Activated naive CD4-positive, alpha-beta T cell treated with anti-CD3 and anti-CD28 coated beads for 36 hours (primary cell): ENCODE measurements at regions not wholly inside any gene's neighbourhood (a gene's known extent, or its start where the extent isn't known, plus 50 kb on each side); places are given as distances from the start of the nearest gene placed in this dataset.

ENCODE experiments used
- CTCF ChIA-PET: fragments of 350-600 bp; sonication (Branson Sonifier 250); formaldehyde crosslinking; loops from one replicate; lab custom pipeline; 2021; ENCODE audit warnings: antibody characterized with exemption; lab: Charles Lee
- DNase-seq: peaks from one replicate; pipeline ENCODE4 v3.0.0-alpha.2; 2020
- H3K27ac Mint-ChIP-seq: one replicate; pipeline ENCODE4 v1.8.0; 2021; ENCODE audit warnings: mild to moderate bottlenecking, mixed read lengths
- H3K27me3 Mint-ChIP-seq: one replicate; pipeline ENCODE4 v1.8.0; 2021; ENCODE audit warnings: low read depth, mixed read lengths
- H3K36me3 Mint-ChIP-seq: one replicate; pipeline ENCODE4 v1.8.0; 2021; ENCODE audit warnings: low read depth, mixed read lengths
- H3K4me1 Mint-ChIP-seq: one replicate; pipeline ENCODE4 v1.8.0; 2021; ENCODE audit warnings: low read depth, mixed read lengths
- H3K4me3 Mint-ChIP-seq: one replicate; pipeline ENCODE4 v1.8.0; 2021; ENCODE audit warnings: mild to moderate bottlenecking, moderate library complexity, mixed read lengths
- H3K9me3 Mint-ChIP-seq: one replicate; pipeline ENCODE4 v1.8.0; 2021; ENCODE audit warnings: mixed read lengths
- intact Hi-C: fragments of 100-400 bp; cut with micrococcal nuclease; formaldehyde crosslinking; loops from one replicate; pipeline ENCODE4 v1.15.1; 2023

DNA sequence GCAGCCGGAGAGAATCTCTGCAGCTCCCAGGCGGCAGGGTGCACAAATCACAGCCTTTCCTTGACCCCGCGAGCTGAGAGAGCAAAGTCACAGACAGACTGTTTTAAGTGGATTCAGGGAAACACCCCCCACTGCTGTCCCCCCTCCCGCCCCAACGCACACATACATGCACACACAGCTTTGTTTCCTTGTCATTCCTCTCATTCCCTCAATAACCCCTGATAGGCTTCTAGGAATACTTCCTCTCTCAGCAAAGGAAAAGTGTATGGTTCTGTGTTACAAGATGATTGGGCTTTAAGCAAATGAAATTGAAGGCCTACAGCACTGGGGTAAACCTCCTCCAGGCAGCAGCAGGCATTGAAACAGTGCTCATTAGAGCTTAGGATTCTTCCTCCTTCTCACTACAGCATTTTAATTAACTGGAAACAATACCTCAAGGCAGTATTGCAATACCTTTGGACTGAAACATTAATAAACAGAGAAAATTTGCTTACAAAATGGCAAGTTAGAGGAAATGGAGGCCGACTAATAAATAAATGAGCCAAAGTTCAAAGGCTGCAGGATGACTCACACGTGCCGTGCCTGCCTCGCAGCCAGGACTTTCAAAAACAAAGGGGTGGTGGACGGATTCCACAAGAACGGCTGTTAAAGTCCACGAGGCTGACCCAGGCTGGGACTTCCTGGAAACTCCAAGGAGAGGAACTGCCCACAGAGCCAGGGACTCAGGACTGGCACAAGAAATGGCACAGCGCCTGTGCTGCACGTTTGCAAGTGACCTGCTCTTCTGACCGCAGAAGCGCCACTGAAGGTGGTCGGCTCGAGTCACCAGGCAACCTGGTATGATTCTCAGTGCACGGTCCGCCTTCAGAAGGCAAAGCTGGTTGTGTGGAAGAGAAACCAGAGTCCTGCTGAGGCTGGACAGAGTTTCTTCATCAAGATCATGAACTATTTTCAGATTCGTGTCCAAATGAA, 236.2 kb downstream of the SYK start:
- intact Hi-C loops, result loop anchor here (1.0 to 5.0 kb wide), 6 partner anchors 122 to 690 kb away; no protein-coding TSS in a partner anchor
- peak overlapping the region; percentile 42 for H3K4me3 Mint-ChIP-seq
- H3K27ac Mint-ChIP-seq, result no peak overlapping the region
- CTCF ChIA-PET, result interaction anchor here (0.6 to 2.4 kb wide), 15 partner anchors 9 to 640 kb away, joined by 3 to 36 read pairs (median 4); no protein-coding TSS in a partner anchor
- no peaks in the 10 kb centered on the region for H3K9me3 Mint-ChIP-seq
- peaks cover 27% of the 10 kb centered on the region for H3K4me1 Mint-ChIP-seq
- H3K36me3 Mint-ChIP-seq, result no peaks in the 10 kb centered on the region
- H3K27me3 Mint-ChIP-seq, result peaks cover 38% of the 10 kb centered on the region
- peak; percentile 44 for DNase-seq

DNA sequence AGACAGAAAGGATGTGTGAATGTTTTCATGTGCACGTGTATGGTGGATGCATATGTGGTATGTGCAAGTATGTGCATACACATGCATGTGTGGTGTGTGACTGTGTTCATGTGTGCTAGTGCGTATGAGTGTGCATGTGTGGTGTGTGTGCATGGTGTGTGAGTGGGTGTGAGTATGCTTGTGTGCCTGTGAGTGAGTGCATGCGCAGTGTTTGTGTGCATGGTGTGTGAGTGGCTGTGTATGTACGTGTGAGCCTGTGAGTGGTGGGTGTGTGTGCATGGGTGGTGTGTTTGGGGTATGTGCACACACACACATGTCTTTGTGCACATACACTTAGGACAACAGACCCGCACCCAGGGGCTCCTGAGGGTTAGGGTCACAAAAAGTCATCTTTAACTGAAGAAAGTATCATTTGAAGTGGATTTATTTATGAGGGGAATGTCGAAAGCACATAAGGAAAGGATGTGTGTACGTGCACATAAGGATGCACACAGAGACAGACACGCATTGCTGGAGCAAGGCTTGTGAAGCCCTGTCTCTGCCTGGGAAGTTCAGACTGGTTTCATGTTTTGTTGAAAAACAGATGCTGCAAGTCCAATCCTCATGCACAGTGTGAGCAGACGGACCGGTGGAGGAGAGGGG, 237.0 kb downstream of the SYK start:
- CTCF ChIA-PET, result interaction anchor here (1.5 to 2.4 kb wide), 2 partner anchors 17 to 387 kb away, joined by 5 to 36 read pairs; no protein-coding TSS in a partner anchor
- H3K4me1 Mint-ChIP-seq, result peaks cover 27% of the 10 kb centered on the region
- intact Hi-C loops, result loop anchor here (5.0 kb wide), 1 partner anchor 689 kb away; no protein-coding TSS in a partner anchor
- H3K9me3 Mint-ChIP-seq, result no peaks in the 10 kb centered on the region
- H3K4me3 Mint-ChIP-seq, result no peak overlapping the region
- H3K36me3 Mint-ChIP-seq, result no peaks in the 10 kb centered on the region
- DNase-seq, result no peak
- peaks cover 43% of the 10 kb centered on the region for H3K27me3 Mint-ChIP-seq
- H3K27ac Mint-ChIP-seq, result no peak overlapping the region

GRCh38 chr9:91039125-91039834, 237.7 kb downstream of the SYK start:
- intact Hi-C loops, result loop anchor here (5.0 kb wide), 1 partner anchor 688 kb away; no protein-coding TSS in a partner anchor
- Mint-ChIP-seq H3K36me3 (no peaks in the 10 kb centered on the region), H3K4me1 (peaks cover 27% of the 10 kb centered on the region), H3K27me3 (peaks cover 49% of the 10 kb centered on the region), H3K27ac (no peak overlapping the region), H3K4me3 (no peak overlapping the region), H3K9me3 (no peaks in the 10 kb centered on the region)
- DNase-seq, result no peak
- CTCF ChIA-PET, result interaction anchor here (0.9 kb wide), 1 partner anchor 30 kb away, joined by 3 read pairs; no protein-coding TSS in a partner anchor

DNA sequence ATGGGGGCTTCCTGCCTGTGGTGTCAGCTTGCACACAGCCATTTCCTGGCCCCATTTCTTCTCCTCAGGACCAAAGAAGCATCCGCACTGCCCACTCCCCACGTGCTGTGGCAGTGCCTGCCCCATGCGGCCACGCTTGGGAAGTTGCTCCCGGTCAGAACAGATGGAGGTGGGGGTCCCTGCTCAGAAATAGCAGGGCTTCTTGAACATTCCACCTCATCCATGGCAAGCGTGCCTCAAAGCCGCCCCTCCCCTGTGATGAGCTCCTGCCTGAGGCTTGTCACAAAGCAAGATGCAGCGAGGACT, 238.2 kb downstream of the SYK start:
- Mint-ChIP-seq H3K27me3 (peaks cover 53% of the 10 kb centered on the region), H3K36me3 (no peaks in the 10 kb centered on the region), H3K9me3 (no peaks in the 10 kb centered on the region), H3K4me1 (peaks cover 27% of the 10 kb centered on the region), H3K27ac (no peak overlapping the region), H3K4me3 (no peak overlapping the region)
- intact Hi-C loops, result loop anchor here (5.0 kb wide), 1 partner anchor 688 kb away; no protein-coding TSS in a partner anchor
- no peak for DNase-seq
- CTCF ChIA-PET, result interaction anchor here (0.9 kb wide), 1 partner anchor 30 kb away, joined by 3 read pairs; no protein-coding TSS in a partner anchor

- intact Hi-C loops, result no loop called here
- Mint-ChIP-seq H3K36me3 (no peaks in the 10 kb centered on the region), H3K4me3 (no peak overlapping the region), H3K4me1 (peaks cover 24% of the 10 kb centered on the region), H3K27me3 (peaks cover 55% of the 10 kb centered on the region), H3K27ac (no peak overlapping the region), H3K9me3 (no peaks in the 10 kb centered on the region)
- CTCF ChIA-PET, result no interaction called here
- no peak for DNase-seq
Measured at GRCh38 chr9:91040371-91041215, 239.0 kb downstream of the SYK start.

GRCh38 chr9:91042024-91042423, 240.4 kb downstream of the SYK start:
- no peak for DNase-seq
- Mint-ChIP-seq H3K27ac (no peak overlapping the region), H3K27me3 (peaks cover 42% of the 10 kb centered on the region), H3K36me3 (no peaks in the 10 kb centered on the region), H3K4me3 (no peak overlapping the region), H3K4me1 (peaks cover 27% of the 10 kb centered on the region), H3K9me3 (no peaks in the 10 kb centered on the region)
- intact Hi-C loops, result no loop called here
- CTCF ChIA-PET, result interaction anchor here (0.7 to 1.0 kb wide), 3 partner anchors 9 to 98 kb away, joined by 3 to 6 read pairs (median 3); no protein-coding TSS in a partner anchor

GRCh38 chr9:91042541-91042940, 240.9 kb downstream of the SYK start:
- Mint-ChIP-seq H3K9me3 (no peaks in the 10 kb centered on the region), H3K36me3 (no peaks in the 10 kb centered on the region), H3K4me3 (no peak overlapping the region), H3K4me1 (peaks cover 27% of the 10 kb centered on the region), H3K27me3 (peaks cover 38% of the 10 kb centered on the region), H3K27ac (no peak overlapping the region)
- CTCF ChIA-PET, result no interaction called here
- no peak for DNase-seq
- intact Hi-C loops, result no loop called here

GRCh38 chr9:91043056-91043810, 241.6 kb downstream of the SYK start:
- no peak overlapping the region for H3K4me3 Mint-ChIP-seq
- CTCF ChIA-PET, result no interaction called here
- no peak for DNase-seq
- H3K36me3 Mint-ChIP-seq, result no peaks in the 10 kb centered on the region
- H3K27me3 Mint-ChIP-seq, result peaks cover 38% of the 10 kb centered on the region
- H3K4me1 Mint-ChIP-seq, result peaks cover 28% of the 10 kb centered on the region
- no peak overlapping the region for H3K27ac Mint-ChIP-seq
- H3K9me3 Mint-ChIP-seq, result no peaks in the 10 kb centered on the region
- intact Hi-C loops, result no loop called here

DNA sequence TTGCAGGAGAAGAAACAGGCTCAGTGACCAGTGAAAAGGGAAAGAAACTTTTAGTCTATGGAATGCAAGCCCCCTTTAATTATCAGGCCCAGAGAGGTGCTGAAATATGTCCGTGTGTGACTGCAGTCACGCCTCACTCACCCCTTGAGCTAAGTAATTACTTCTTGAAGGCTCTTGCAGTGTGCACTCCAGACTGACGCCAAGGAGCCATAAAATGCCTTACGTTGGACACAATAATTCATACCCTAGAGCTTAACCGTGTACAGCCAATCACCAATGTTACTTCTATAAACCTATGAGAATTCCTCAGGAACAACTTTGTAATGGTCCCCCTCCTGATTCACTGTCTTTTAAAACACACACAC, 242.2 kb downstream of the SYK start:
- CTCF ChIA-PET, result no interaction called here
- no peak overlapping the region for H3K4me3 Mint-ChIP-seq

GRCh38 chr9:91044354-91044753, 242.7 kb downstream of the SYK start:
- H3K27me3 Mint-ChIP-seq, result peaks cover 33% of the 10 kb centered on the region
- H3K9me3 Mint-ChIP-seq, result no peaks in the 10 kb centered on the region
- H3K4me1 Mint-ChIP-seq, result peaks cover 33% of the 10 kb centered on the region
- intact Hi-C loops, result no loop called here
- H3K36me3 Mint-ChIP-seq, result no peaks in the 10 kb centered on the region
- CTCF ChIA-PET, result no interaction called here
- DNase-seq, result no peak
- H3K27ac Mint-ChIP-seq, result no peak overlapping the region
- no peak overlapping the region for H3K4me3 Mint-ChIP-seq

More for the DNA sequence above, 242.2 kb downstream of the SYK start:
- no peak overlapping the region for H3K27ac Mint-ChIP-seq
- H3K27me3 Mint-ChIP-seq, result peaks cover 35% of the 10 kb centered on the region
- intact Hi-C loops, result no loop called here
- peaks cover 30% of the 10 kb centered on the region for H3K4me1 Mint-ChIP-seq
- no peak for DNase-seq
- no peaks in the 10 kb centered on the region for H3K9me3 Mint-ChIP-seq
- H3K36me3 Mint-ChIP-seq, result no peaks in the 10 kb centered on the region

GRCh38 chr9:91045041-91045440, 243.4 kb downstream of the SYK start:
- no peak overlapping the region for H3K27ac Mint-ChIP-seq
- no peak for DNase-seq
- no peaks in the 10 kb centered on the region for H3K36me3 Mint-ChIP-seq
- peaks cover 35% of the 10 kb centered on the region for H3K4me1 Mint-ChIP-seq
- intact Hi-C loops, result loop anchor here (5.0 kb wide), 1 partner anchor 227 kb away; no protein-coding TSS in a partner anchor
- CTCF ChIA-PET, result no interaction called here
- H3K27me3 Mint-ChIP-seq, result peaks cover 30% of the 10 kb centered on the region
- H3K9me3 Mint-ChIP-seq, result no peaks in the 10 kb centered on the region
- H3K4me3 Mint-ChIP-seq, result no peak overlapping the region
